Caco-2 (cell line): ENCODE measurements at regions not wholly inside any gene's neighbourhood (a gene's known extent, or its start where the extent isn't known, plus 50 kb on each side); places are given as distances from the start of the nearest gene placed in this dataset.

Experiments used
- BruUV-seq: library from RNA; stranded (reverse); fragments of 400-500 nt; replicated peaks from 2 replicates; lab custom pipeline; 2021; lab: Mats Ljungman, UMichigan
- CTCF ChIA-PET: fragments of 300-600 bp; sonication (Branson Sonifier 250); formaldehyde crosslinking; loops from one replicate; lab custom pipeline; 2022; ENCODE audit warnings: antibody characterized with exemption; lab: Charles Lee
- POLR2A ChIA-PET: fragments of 300-600 bp; sonication (Branson Sonifier 250); formaldehyde crosslinking; loops from one replicate; lab custom pipeline; 2022; ENCODE audit warnings: antibody characterized with exemption; lab: Charles Lee
- DNase-seq, 2 experiments: peaks; one replicate each; pipeline versions ENCODE4 v3.0.0 to v3.0.0-alpha.2; 2020 to 2022
- H3K27me3 ChIP-seq: replicated peaks from 2 replicates; pipeline ENCODE4 v1.6.0; 2011; ENCODE audit warnings: low read length; ENCODE audit not compliant: control insufficient read depth, insufficient read depth
- H3K36me3 ChIP-seq: 2 replicates; pipeline ENCODE4 v1.5.1; 2011; ENCODE audit warnings: low read length; ENCODE audit not compliant: control insufficient read depth, insufficient read depth
- H3K4me1 ChIP-seq: fragments of 250-450 bp; sonication (Bioruptor Pico); 2 replicates; pipeline ENCODE4 v1.5.1; 2020; ENCODE audit warnings: mild to moderate bottlenecking
- H3K4me3 ChIP-seq: 2 replicates; pipeline ENCODE4 v1.5.1; 2011; ENCODE audit warnings: low read depth, mild to moderate bottlenecking, control low read depth, low read length
- H3K9me3 ChIP-seq: fragments of 250-450 bp; sonication (Bioruptor Pico); 2 replicates; pipeline ENCODE4 v1.5.1; 2020; ENCODE audit warnings: mild to moderate bottlenecking, moderate library complexity
- H3K27ac Mint-ChIP-seq: one replicate; pipeline ENCODE4 v1.8.0; 2022; ENCODE audit warnings: mixed read lengths; ENCODE audit not compliant: unreplicated experiment
- H3K27me3 Mint-ChIP-seq: one replicate; pipeline ENCODE4 v1.8.0; 2022; ENCODE audit warnings: mixed read lengths; ENCODE audit not compliant: insufficient read depth, unreplicated experiment
- H3K36me3 Mint-ChIP-seq: one replicate; pipeline ENCODE4 v1.8.0; 2022; ENCODE audit warnings: mild to moderate bottlenecking, mixed read lengths; ENCODE audit not compliant: insufficient read depth, unreplicated experiment
- H3K4me1 Mint-ChIP-seq: one replicate; pipeline ENCODE4 v1.8.0; 2022; ENCODE audit warnings: low read depth, mixed read lengths; ENCODE audit not compliant: unreplicated experiment
- H3K4me3 Mint-ChIP-seq: one replicate; pipeline ENCODE4 v1.8.0; 2022; ENCODE audit warnings: mild to moderate bottlenecking, moderate library complexity, mixed read lengths; ENCODE audit not compliant: unreplicated experiment
- H3K9me3 Mint-ChIP-seq: one replicate; pipeline ENCODE4 v1.8.0; 2022; ENCODE audit warnings: mixed read lengths; ENCODE audit not compliant: unreplicated experiment
- CTCF ChIP-seq, 2 experiments: fragments of 200-600 bp in 1 of 2; IDR thresholded peaks; 1 replicate in 1 of 2; 2 replicates in 1 of 2; pipeline versions ENCODE4 v1.5.1 to v1.8.0; 2011 to 2022; ENCODE audit warnings: antibody characterized with exemption in 1 of 2, control low read depth in 1 of 2, inconsistent platforms in 1 of 2, low read depth in 1 of 2, low read length in 1 of 2, mild to moderate bottlenecking in 1 of 2, moderate library complexity in 1 of 2; ENCODE audit not compliant: insufficient read depth in 1 of 2, severe bottlenecking in 1 of 2, unreplicated experiment in 1 of 2
- intact Hi-C: fragments of 100-400 bp; cut with micrococcal nuclease; formaldehyde crosslinking; loops from one replicate; pipeline ENCODE4 v1.10.0; 2022; ENCODE audit not compliant: unreplicated experiment

- no peak for TF ChIP-seq CTCF (IDR thresholded peaks at IDR 0.05; ENCODE audit: insufficient read depth in 1 of 2, low read depth in 1 of 2, low read length in 1 of 2, severe bottlenecking in 1 of 2, unreplicated experiment in 1 of 2)
- H3K27me3 Mint-ChIP-seq = no peaks in the 10 kb centered on the region
- ChIA-PET POLR2A (no interaction called here), CTCF (no interaction called here)
- Histone ChIP-seq H3K4me3 (no peak overlapping the region), H3K9me3 (no peaks in the 10 kb centered on the region), H3K36me3 (no peaks in the 10 kb centered on the region), H3K27me3 (no peaks in the 10 kb centered on the region), H3K4me1 (no peaks in the 10 kb centered on the region)
- no peaks in the 10 kb centered on the region for H3K9me3 Mint-ChIP-seq
- BruUV-seq = no TSS peak
- H3K27ac Mint-ChIP-seq = no peak overlapping the region
- H3K36me3 Mint-ChIP-seq = no peaks in the 10 kb centered on the region
- H3K4me1 Mint-ChIP-seq = peaks cover 7% of the 10 kb centered on the region
- intact Hi-C loops = no loop called here
- no peak for DNase-seq
- H3K4me3 Mint-ChIP-seq = no peak overlapping the region
Observed at GRCh38 chr5:72558383-72558782, 51.2 kb upstream of the ZNF366 start.

DNA sequence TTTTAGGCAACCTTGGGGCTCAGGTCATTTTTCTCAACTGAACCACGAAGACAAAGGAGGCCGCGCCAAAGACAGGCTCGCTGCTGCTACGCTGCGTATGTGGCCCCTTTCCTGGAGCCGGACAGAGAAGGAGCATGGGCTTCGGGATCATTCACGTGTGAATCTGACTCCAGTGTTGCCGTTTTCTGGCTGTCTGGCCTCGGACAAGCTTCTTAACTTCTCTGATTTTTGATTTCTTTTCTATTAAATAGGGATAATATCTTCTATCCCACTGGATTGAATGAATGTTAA is 50.8 kb upstream of the ZNF366 start:
- ChIA-PET CTCF (no interaction called here), POLR2A (no interaction called here)
- Histone ChIP-seq H3K9me3 (no peaks in the 10 kb centered on the region), H3K4me1 (no peaks in the 10 kb centered on the region), H3K36me3 (no peaks in the 10 kb centered on the region), H3K4me3 (no peak overlapping the region), H3K27me3 (no peaks in the 10 kb centered on the region)
- no TSS peak for BruUV-seq
- intact Hi-C loops = no loop called here
- Mint-ChIP-seq H3K27ac (no peak overlapping the region), H3K4me3 (no peak overlapping the region), H3K9me3 (no peaks in the 10 kb centered on the region), H3K4me1 (peaks cover 7% of the 10 kb centered on the region), H3K27me3 (no peaks in the 10 kb centered on the region), H3K36me3 (no peaks in the 10 kb centered on the region)
- DNase-seq = no peak
- TF ChIP-seq CTCF (IDR thresholded peaks at IDR 0.05; ENCODE audit: insufficient read depth in 1 of 2, low read depth in 1 of 2, low read length in 1 of 2, severe bottlenecking in 1 of 2, unreplicated experiment in 1 of 2) = no peak

DNA sequence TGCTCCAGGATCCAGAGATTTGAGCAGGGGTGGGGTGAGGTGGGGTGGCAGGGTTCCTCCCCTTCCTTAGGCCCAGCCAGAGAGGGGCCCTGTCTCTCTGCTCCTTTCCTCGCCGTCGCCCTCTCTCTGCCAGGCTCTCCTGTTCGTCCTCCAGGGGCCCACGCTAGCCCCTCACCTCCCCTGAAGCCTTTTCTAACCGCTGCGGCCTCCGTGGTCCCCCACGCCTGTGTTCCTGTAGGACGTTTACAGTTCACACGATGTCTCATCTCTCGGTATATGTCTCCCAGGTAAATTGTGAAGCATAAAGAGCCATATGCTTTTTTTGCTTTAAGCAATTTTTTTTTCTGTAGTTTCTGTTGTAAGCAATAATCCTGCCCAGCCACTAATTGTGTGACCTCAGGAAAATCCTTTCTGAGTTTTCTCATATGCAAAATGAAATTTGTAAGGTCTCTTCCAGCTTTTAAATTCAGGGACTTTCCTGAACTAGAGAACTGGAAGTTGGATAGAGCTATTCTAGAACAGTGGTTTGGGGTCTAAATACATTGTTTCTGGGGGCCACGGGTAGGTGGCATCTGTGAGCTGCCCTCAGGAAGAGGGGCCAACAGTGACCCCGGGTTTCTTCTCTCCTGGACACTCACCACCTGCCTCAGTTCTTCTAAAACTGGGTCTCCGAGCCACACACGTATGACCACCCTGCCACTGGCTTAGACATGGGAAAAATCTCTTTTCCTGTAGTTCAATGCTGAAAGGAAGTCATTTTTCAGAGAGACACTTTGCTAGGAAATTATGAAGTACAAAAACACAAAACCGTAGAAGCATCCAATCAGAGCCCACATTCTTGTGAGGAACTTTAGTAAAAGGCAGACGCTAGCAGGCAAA is 50.2 kb upstream of the ZNF366 start:
- no peak for DNase-seq
- Histone ChIP-seq H3K27me3 (no peaks in the 10 kb centered on the region), H3K36me3 (no peaks in the 10 kb centered on the region), H3K4me3 (no peak overlapping the region), H3K9me3 (no peaks in the 10 kb centered on the region), H3K4me1 (no peaks in the 10 kb centered on the region)
- BruUV-seq = no TSS peak
- no peaks in the 10 kb centered on the region for H3K36me3 Mint-ChIP-seq
- TF ChIP-seq CTCF (IDR thresholded peaks at IDR 0.05; ENCODE audit: insufficient read depth in 1 of 2, low read depth in 1 of 2, low read length in 1 of 2, severe bottlenecking in 1 of 2, unreplicated experiment in 1 of 2) = no peak
- intact Hi-C loops = no loop called here
- peaks cover 7% of the 10 kb centered on the region for H3K4me1 Mint-ChIP-seq
- no peaks in the 10 kb centered on the region for H3K27me3 Mint-ChIP-seq
- peak overlapping the region; percentile 80 for H3K4me3 Mint-ChIP-seq
- ChIA-PET POLR2A (no interaction called here), CTCF (no interaction called here)
- no peaks in the 10 kb centered on the region for H3K9me3 Mint-ChIP-seq
- peak overlapping the region; percentile 58 for H3K27ac Mint-ChIP-seq
